ENCODE measurements at regions not wholly inside any gene's neighbourhood (a gene's known extent, or its start where the extent isn't known, plus 50 kb on each side); places are given as distances from the start of the nearest gene placed in this dataset.

DNA sequence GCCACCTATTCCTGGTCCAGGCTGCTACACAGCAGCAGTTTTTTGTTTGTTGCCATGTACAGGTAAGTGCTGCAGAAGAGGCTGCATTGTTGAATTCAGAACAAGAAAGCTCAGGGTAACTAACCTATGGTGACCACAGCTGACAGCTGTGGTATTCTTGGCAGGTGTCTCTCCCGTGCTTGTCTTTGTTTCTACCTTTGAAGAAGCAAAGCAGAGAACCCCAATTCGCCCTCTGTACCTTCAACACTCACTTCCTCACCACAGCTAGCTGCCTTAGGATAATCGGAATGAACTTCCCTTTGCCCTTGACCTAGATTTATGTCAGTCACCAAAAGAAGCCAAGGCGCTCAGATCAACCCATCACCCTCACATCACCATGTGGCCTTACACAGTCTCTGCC is 1703.3 kb upstream of the SLC10A2 start:
- no peaks in the 10 kb centered on the region for H3K79me2 ChIP-seq
- no peak overlapping the region for H3K27ac ChIP-seq
- H3K4me2 ChIP-seq = no peak overlapping the region
- 92% methylated on average over 4 of the region's 4 CpGs for WGBS (ENCODE audit: low lambda C conversion rate, missing lambda C conversion rate)
- no peak overlapping the region for H3K4me3 ChIP-seq
- no peaks in the 10 kb centered on the region for H3K9me3 ChIP-seq (ENCODE audit: low read depth)
- no peaks in the 10 kb centered on the region for H3K9me2 ChIP-seq (replicated peaks; ENCODE audit: insufficient read depth)
- no peak for DNase-seq (ENCODE audit: low spot score)
- no peak overlapping the region for H2AFZ ChIP-seq
- no peaks in the 10 kb centered on the region for H3K4me1 ChIP-seq (ENCODE audit: insufficient read depth)
- TF ChIP-seq, protein P1, sequence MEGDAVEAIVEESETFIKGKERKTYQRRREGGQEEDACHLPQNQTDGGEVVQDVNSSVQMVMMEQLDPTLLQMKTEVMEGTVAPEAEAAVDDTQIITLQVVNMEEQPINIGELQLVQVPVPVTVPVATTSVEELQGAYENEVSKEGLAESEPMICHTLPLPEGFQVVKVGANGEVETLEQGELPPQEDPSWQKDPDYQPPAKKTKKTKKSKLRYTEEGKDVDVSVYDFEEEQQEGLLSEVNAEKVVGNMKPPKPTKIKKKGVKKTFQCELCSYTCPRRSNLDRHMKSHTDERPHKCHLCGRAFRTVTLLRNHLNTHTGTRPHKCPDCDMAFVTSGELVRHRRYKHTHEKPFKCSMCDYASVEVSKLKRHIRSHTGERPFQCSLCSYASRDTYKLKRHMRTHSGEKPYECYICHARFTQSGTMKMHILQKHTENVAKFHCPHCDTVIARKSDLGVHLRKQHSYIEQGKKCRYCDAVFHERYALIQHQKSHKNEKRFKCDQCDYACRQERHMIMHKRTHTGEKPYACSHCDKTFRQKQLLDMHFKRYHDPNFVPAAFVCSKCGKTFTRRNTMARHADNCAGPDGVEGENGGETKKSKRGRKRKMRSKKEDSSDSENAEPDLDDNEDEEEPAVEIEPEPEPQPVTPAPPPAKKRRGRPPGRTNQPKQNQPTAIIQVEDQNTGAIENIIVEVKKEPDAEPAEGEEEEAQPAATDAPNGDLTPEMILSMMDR (IDR thresholded peaks at IDR 0.05; ENCODE audit: poor library complexity) = no peak
- TF ChIP-seq EZH2 (IDR thresholded peaks at IDR 0.05; ENCODE audit: borderline replicate concordance) = no peak
- TF ChIP-seq EZH2phosphoT487 (IDR thresholded peaks at IDR 0.05; ENCODE audit: low read depth, severe bottlenecking, unreplicated experiment) = no peak
- no peaks in the 10 kb centered on the region for H3K27me3 ChIP-seq
- H3K36me3 ChIP-seq (replicated peaks; ENCODE audit: insufficient read depth, low read depth) = no peaks in the 10 kb centered on the region
- H4K20me1 ChIP-seq (ENCODE audit: insufficient read depth, poor library complexity, severe bottlenecking) = no peaks in the 10 kb centered on the region

DNA sequence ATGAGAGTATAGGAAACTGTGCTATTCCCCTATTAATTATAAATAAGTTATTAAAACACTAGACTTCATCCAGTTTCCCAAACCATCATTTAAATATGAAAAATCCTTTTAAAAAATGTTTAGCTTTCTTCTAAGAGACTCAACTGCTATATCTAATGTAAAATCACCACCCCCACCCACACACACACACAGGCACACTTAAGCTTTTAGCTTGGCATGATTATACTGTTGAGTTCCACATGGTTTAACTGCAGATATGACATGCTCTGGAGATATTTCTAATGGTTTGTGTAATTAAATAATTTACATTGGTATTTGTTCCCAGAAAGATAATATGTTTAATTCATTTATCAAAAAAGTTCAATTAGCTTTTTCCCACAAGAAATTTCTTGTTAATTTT is 1700.1 kb upstream of the SLC10A2 start:
- no peak overlapping the region for H3K4me2 ChIP-seq
- H3K9me3 ChIP-seq (ENCODE audit: low read depth) = no peaks in the 10 kb centered on the region
- no peak overlapping the region for H3K4me3 ChIP-seq
- H3K27me3 ChIP-seq = no peaks in the 10 kb centered on the region
- no peaks in the 10 kb centered on the region for H3K36me3 ChIP-seq (replicated peaks; ENCODE audit: insufficient read depth, low read depth)
- TF ChIP-seq, protein P1 (IDR thresholded peaks at IDR 0.05; ENCODE audit: poor library complexity) = no peak
- TF ChIP-seq EZH2phosphoT487 (IDR thresholded peaks at IDR 0.05; ENCODE audit: low read depth, severe bottlenecking, unreplicated experiment) = no peak
- no peak overlapping the region for H3K27ac ChIP-seq
- no peaks in the 10 kb centered on the region for H3K79me2 ChIP-seq
- H3K9me2 ChIP-seq (replicated peaks; ENCODE audit: insufficient read depth) = no peaks in the 10 kb centered on the region
- no peak overlapping the region for H2AFZ ChIP-seq
- no peaks in the 10 kb centered on the region for H3K4me1 ChIP-seq (ENCODE audit: insufficient read depth)
- no peaks in the 10 kb centered on the region for H4K20me1 ChIP-seq (ENCODE audit: insufficient read depth, poor library complexity, severe bottlenecking)
- no peak for DNase-seq (ENCODE audit: low spot score)

DNA sequence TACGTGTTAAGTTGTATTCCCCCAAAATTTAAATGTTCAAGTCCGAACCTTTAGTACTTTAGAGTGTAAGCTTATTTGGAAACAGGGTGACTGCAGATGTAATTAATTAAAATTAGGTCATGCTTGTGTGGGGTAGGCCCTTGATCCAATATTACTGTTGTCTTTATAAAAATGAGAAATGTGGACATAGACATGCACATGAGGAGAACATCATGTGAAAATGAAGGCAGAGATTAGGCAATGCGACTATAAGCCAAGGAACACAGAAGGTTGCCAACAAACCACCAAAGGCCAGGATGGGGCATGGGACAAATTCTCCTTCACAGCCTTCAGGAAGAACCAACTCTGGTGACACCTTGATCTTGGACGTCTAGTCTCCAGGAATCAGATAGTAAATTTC is 1698.4 kb upstream of the SLC10A2 start:
- Histone ChIP-seq H3K4me3 (no peak overlapping the region), H3K27ac (no peak overlapping the region), H3K79me2 (no peaks in the 10 kb centered on the region), H3K4me2 (no peak overlapping the region), H3K27me3 (no peaks in the 10 kb centered on the region), H2AFZ (no peak overlapping the region), H4K20me1 (ENCODE audit: insufficient read depth, poor library complexity, severe bottlenecking) (no peaks in the 10 kb centered on the region), H3K9me2 (replicated peaks; ENCODE audit: insufficient read depth) (no peaks in the 10 kb centered on the region), H3K4me1 (ENCODE audit: insufficient read depth) (no peaks in the 10 kb centered on the region), H3K36me3 (replicated peaks; ENCODE audit: insufficient read depth, low read depth) (no peaks in the 10 kb centered on the region), H3K9me3 (ENCODE audit: low read depth) (no peaks in the 10 kb centered on the region)
- TF ChIP-seq EZH2 (IDR thresholded peaks at IDR 0.05; ENCODE audit: borderline replicate concordance) (no peak), EZH2phosphoT487 (IDR thresholded peaks at IDR 0.05; ENCODE audit: low read depth, severe bottlenecking, unreplicated experiment) (no peak)
- TF ChIP-seq, protein P1 (IDR thresholded peaks at IDR 0.05; ENCODE audit: poor library complexity) = no peak
- WGBS (ENCODE audit: low lambda C conversion rate, missing lambda C conversion rate) = 87% methylated on average over 4 of the region's 4 CpGs
- no peak for DNase-seq (ENCODE audit: low spot score)

DNA sequence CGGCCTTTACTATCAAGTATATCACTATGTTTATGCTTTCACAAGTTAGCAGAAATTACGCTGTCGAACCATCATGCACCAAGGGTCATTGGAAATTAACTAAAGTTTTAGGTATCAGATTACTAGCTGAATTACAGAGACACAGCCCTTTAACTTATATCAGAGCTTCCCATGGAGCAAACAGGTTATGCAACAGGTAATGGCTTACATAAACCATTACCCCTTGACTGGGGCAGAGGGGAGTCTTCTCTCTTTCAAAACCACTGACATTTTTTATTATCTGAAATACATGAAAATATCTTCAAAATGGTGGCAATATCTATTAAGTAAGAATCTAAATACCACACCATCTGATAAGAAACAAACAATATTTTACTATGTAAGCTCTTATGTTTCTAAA is 1692.9 kb upstream of the SLC10A2 start:
- Histone ChIP-seq H3K4me2 (no peak overlapping the region), H3K79me2 (no peaks in the 10 kb centered on the region), H3K4me1 (ENCODE audit: insufficient read depth) (no peaks in the 10 kb centered on the region), H3K4me3 (no peak overlapping the region), H3K9me3 (ENCODE audit: low read depth) (no peaks in the 10 kb centered on the region), H2AFZ (no peak overlapping the region), H3K27me3 (no peaks in the 10 kb centered on the region), H4K20me1 (ENCODE audit: insufficient read depth, poor library complexity, severe bottlenecking) (no peaks in the 10 kb centered on the region), H3K9me2 (replicated peaks; ENCODE audit: insufficient read depth) (no peaks in the 10 kb centered on the region), H3K27ac (no peak overlapping the region), H3K36me3 (replicated peaks; ENCODE audit: insufficient read depth, low read depth) (no peaks in the 10 kb centered on the region)
- 88% methylated on average over 3 of the region's 3 CpGs for WGBS (ENCODE audit: low lambda C conversion rate, missing lambda C conversion rate)
- DNase-seq (ENCODE audit: low spot score) = no peak
- no peak for TF ChIP-seq EZH2phosphoT487 (IDR thresholded peaks at IDR 0.05; ENCODE audit: low read depth, severe bottlenecking, unreplicated experiment)
- no peak for TF ChIP-seq EZH2 (IDR thresholded peaks at IDR 0.05; ENCODE audit: borderline replicate concordance)

All from hepatocyte (in vitro differentiated cells).